Nephron (organoid): ENCODE measurements at regions not wholly inside any gene's neighbourhood (a gene's known extent, or its start where the extent isn't known, plus 50 kb on each side); places are given as distances from the start of the nearest gene placed in this dataset.

ENCODE experiments used
- H3K27ac Mint-ChIP-seq, 3 experiments: 2 replicates each; pipeline ENCODE4 v1.8.0; 2020; ENCODE audit warnings: mixed read lengths in 3 of 3, mild to moderate bottlenecking in 2 of 3, moderate library complexity in 1 of 3
- H3K27me3 Mint-ChIP-seq: 2 replicates; pipeline ENCODE4 v1.8.0; 2021; ENCODE audit warnings: low read depth, mild to moderate bottlenecking, moderate library complexity, mixed read lengths
- H3K36me3 Mint-ChIP-seq: 2 replicates; pipeline ENCODE4 v1.8.0; 2020; ENCODE audit warnings: low read depth, mixed read lengths
- H3K4me1 Mint-ChIP-seq: 2 replicates; pipeline ENCODE4 v1.8.0; 2020; ENCODE audit warnings: mixed read lengths
- H3K4me3 Mint-ChIP-seq, 3 experiments: 2 replicates each; pipeline ENCODE4 v1.8.0; 2020; ENCODE audit warnings: mild to moderate bottlenecking in 3 of 3, mixed read lengths in 3 of 3, moderate library complexity in 2 of 3
- H3K9me3 Mint-ChIP-seq: 2 replicates; pipeline ENCODE4 v1.8.0; 2020; ENCODE audit warnings: mixed read lengths
- CTCF ChIP-seq, 3 experiments: fragments of 200-600 bp; sonication (generic); IDR thresholded peaks; one replicate each; pipeline ENCODE4 v1.5.0; 2021; ENCODE audit warnings: antibody characterized with exemption in 3 of 3; ENCODE audit not compliant: unreplicated experiment in 3 of 3

GRCh38 chr15:62766599-62766998 lies 275.9 kb upstream of the TPM1 start:
- H3K27ac Mint-ChIP-seq: no peak overlapping the region
- no peaks in the 10 kb centered on the region for H3K9me3 Mint-ChIP-seq
- peaks cover 66% of the 10 kb centered on the region for H3K36me3 Mint-ChIP-seq
- no peaks in the 10 kb centered on the region for H3K27me3 Mint-ChIP-seq
- TF ChIP-seq CTCF (IDR thresholded peaks at IDR 0.05; ENCODE audit: unreplicated experiment in 3 of 3): no peak
- H3K4me1 Mint-ChIP-seq: peaks cover 6% of the 10 kb centered on the region
- H3K4me3 Mint-ChIP-seq: no peak overlapping the region

GRCh38 chr15:62769604-62770003 lies 272.9 kb upstream of the TPM1 start:
- H3K36me3 Mint-ChIP-seq: peaks cover 57% of the 10 kb centered on the region
- no peaks in the 10 kb centered on the region for H3K9me3 Mint-ChIP-seq
- H3K27me3 Mint-ChIP-seq: no peaks in the 10 kb centered on the region
- H3K4me3 Mint-ChIP-seq: no peak overlapping the region
- peaks cover 6% of the 10 kb centered on the region for H3K4me1 Mint-ChIP-seq
- no peak for TF ChIP-seq CTCF (IDR thresholded peaks at IDR 0.05; ENCODE audit: unreplicated experiment in 3 of 3)
- H3K27ac Mint-ChIP-seq: no peak overlapping the region

GRCh38 chr15:62770111-62770660 lies 272.4 kb upstream of the TPM1 start:
- no peak overlapping the region for H3K27ac Mint-ChIP-seq
- peaks cover 6% of the 10 kb centered on the region for H3K4me1 Mint-ChIP-seq
- TF ChIP-seq CTCF (IDR thresholded peaks at IDR 0.05; ENCODE audit: unreplicated experiment in 3 of 3): no peak
- no peaks in the 10 kb centered on the region for H3K27me3 Mint-ChIP-seq
- no peak overlapping the region for H3K4me3 Mint-ChIP-seq
- H3K36me3 Mint-ChIP-seq: peaks cover 56% of the 10 kb centered on the region
- no peaks in the 10 kb centered on the region for H3K9me3 Mint-ChIP-seq

- no peak for TF ChIP-seq CTCF (IDR thresholded peaks at IDR 0.05; ENCODE audit: unreplicated experiment in 3 of 3)
- Mint-ChIP-seq H3K36me3 (peaks cover 56% of the 10 kb centered on the region), H3K4me1 (peaks cover 6% of the 10 kb centered on the region), H3K27me3 (no peaks in the 10 kb centered on the region), H3K4me3 (no peak overlapping the region), H3K9me3 (no peaks in the 10 kb centered on the region), H3K27ac (no peak overlapping the region)
Measured at GRCh38 chr15:62770752-62771151, 271.8 kb upstream of the TPM1 start.

GRCh38 chr15:62771234-62771633 lies 271.3 kb upstream of the TPM1 start:
- Mint-ChIP-seq H3K4me1 (peaks cover 6% of the 10 kb centered on the region), H3K36me3 (peaks cover 58% of the 10 kb centered on the region)
- TF ChIP-seq CTCF (IDR thresholded peaks at IDR 0.05; ENCODE audit: unreplicated experiment in 3 of 3): no peak

GRCh38 chr15:62773369-62774165 lies 269.0 kb upstream of the TPM1 start:
- peaks cover 54% of the 10 kb centered on the region for H3K36me3 Mint-ChIP-seq
- H3K27ac Mint-ChIP-seq: peak overlapping the region; percentile 0 to 22 (median 0)
- no peaks in the 10 kb centered on the region for H3K9me3 Mint-ChIP-seq
- H3K4me1 Mint-ChIP-seq: peaks cover 6% of the 10 kb centered on the region
- no peak overlapping the region for H3K4me3 Mint-ChIP-seq
- no peaks in the 10 kb centered on the region for H3K27me3 Mint-ChIP-seq
- TF ChIP-seq CTCF (IDR thresholded peaks at IDR 0.05; ENCODE audit: unreplicated experiment in 3 of 3): no peak

More at GRCh38 chr15:62771234-62771633, 271.3 kb upstream of the TPM1 start:
- Mint-ChIP-seq H3K9me3 (no peaks in the 10 kb centered on the region), H3K27ac (no peak overlapping the region), H3K27me3 (no peaks in the 10 kb centered on the region), H3K4me3 (no peak overlapping the region)
